HAP-1 (cell line): ENCODE measurements at regions not wholly inside any gene's neighbourhood (a gene's known extent, or its start where the extent isn't known, plus 50 kb on each side); places are given as distances from the start of the nearest gene placed in this dataset.

Experiments
- DNase-seq, 2 experiments: peaks; one replicate each; pipeline ENCODE4 v3.0.0-alpha.2; 2016 to 2020; ENCODE audit warnings: low spot score in 2 of 2
- H3K27me3 ChIP-seq: fragments of 250-450 bp; sonication (Bioruptor Pico); 2 replicates; pipeline ENCODE4 v1.5.1; 2020; ENCODE audit warnings: low read depth, mild to moderate bottlenecking, moderate library complexity
- H3K36me3 ChIP-seq: fragments of 250-450 bp; sonication (Bioruptor Pico); replicated peaks from 2 replicates; pipeline ENCODE4 v1.5.1; 2020; ENCODE audit warnings: mild to moderate bottlenecking
- H3K4me1 ChIP-seq: fragments of 250-450 bp; sonication (Bioruptor Pico); 2 replicates; pipeline ENCODE4 v1.5.1; 2020; ENCODE audit warnings: mild to moderate bottlenecking
- H3K4me3 ChIP-seq: fragments of 250-450 bp; sonication (Bioruptor Pico); 2 replicates; pipeline ENCODE4 v1.5.1; 2020; ENCODE audit warnings: mild to moderate bottlenecking, moderate library complexity
- H3K9me3 ChIP-seq: fragments of 250-450 bp; sonication (Bioruptor Pico); 2 replicates; pipeline ENCODE4 v1.5.1; 2020; ENCODE audit warnings: mild to moderate bottlenecking, moderate library complexity
- in situ Hi-C: fragments of 300-500 bp; cut with MboI; formaldehyde crosslinking; loops from 3 replicates; pipeline ENCODE4 v1.14.3; 2020; ENCODE audit warnings: low sequenced_read_pairs, inconsistent platforms, mixed read lengths

GRCh38 chr9:23552876-23553601, 273.0 kb downstream of the ELAVL2 start:
- in situ Hi-C loops, result no loop called here
- Histone ChIP-seq H3K36me3 (no peaks in the 10 kb centered on the region), H3K27me3 (no peaks in the 10 kb centered on the region), H3K4me1 (no peaks in the 10 kb centered on the region), H3K4me3 (no peak overlapping the region), H3K9me3 (no peaks in the 10 kb centered on the region)
- no peak for DNase-seq

DNA sequence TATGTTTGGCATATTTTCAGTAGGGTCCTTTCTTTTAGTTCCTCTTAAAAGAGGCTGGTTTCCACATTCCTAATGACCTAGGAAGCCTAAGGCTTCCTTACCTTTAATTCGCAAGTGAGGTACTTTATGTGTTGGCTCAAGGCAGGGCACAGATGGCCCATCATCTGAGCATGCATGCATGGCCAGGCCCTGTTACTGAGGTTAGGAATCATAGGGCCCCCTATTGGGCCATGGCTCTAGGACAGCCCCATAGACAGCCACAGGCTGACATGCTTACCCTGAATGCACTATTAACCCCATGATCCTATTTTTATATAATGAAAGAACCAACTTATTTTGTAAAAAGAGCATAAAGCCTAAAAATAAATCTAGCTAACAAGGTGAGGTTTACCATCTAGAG, 271.4 kb downstream of the ELAVL2 start:
- H3K4me1 ChIP-seq, result no peaks in the 10 kb centered on the region
- DNase-seq, result no peak
- in situ Hi-C loops, result no loop called here
- no peak overlapping the region for H3K4me3 ChIP-seq
- no peaks in the 10 kb centered on the region for H3K27me3 ChIP-seq
- no peaks in the 10 kb centered on the region for H3K9me3 ChIP-seq
- no peaks in the 10 kb centered on the region for H3K36me3 ChIP-seq

DNA sequence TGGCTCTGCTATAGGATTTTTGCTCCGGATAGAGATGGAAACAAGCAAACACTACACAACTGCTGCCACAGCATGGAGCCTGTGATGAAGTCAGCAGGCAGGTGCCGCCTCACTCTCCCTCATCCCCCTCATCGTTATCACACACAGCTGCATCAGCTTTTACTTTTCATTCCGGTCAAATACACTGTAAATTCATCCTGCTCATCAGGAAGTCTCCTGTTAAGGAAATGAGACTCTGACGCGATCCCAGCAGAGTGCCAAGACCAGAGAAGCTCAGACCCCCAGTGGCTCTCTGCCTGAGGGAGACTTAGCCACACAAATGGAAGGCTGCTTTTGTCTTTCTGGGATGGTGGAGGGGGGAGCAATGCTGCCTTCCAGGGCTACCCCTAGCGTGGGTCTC, 270.2 kb downstream of the ELAVL2 start:
- Histone ChIP-seq H3K36me3 (no peaks in the 10 kb centered on the region), H3K27me3 (no peaks in the 10 kb centered on the region), H3K4me1 (no peaks in the 10 kb centered on the region), H3K4me3 (no peak overlapping the region), H3K9me3 (no peaks in the 10 kb centered on the region)
- no peak for DNase-seq
- in situ Hi-C loops, result no loop called here

GRCh38 chr9:23556459-23556858, 269.6 kb downstream of the ELAVL2 start:
- Histone ChIP-seq H3K4me3 (no peak overlapping the region), H3K36me3 (no peaks in the 10 kb centered on the region), H3K27me3 (no peaks in the 10 kb centered on the region), H3K4me1 (no peaks in the 10 kb centered on the region), H3K9me3 (no peaks in the 10 kb centered on the region)
- in situ Hi-C loops, result no loop called here
- peak; percentile 15 to 24 for DNase-seq

GRCh38 chr9:23557689-23558088, 268.4 kb downstream of the ELAVL2 start:
- no peaks in the 10 kb centered on the region for H3K27me3 ChIP-seq
- no peak overlapping the region for H3K4me3 ChIP-seq
- in situ Hi-C loops, result no loop called here
- H3K36me3 ChIP-seq, result no peaks in the 10 kb centered on the region
- H3K4me1 ChIP-seq, result no peaks in the 10 kb centered on the region
- H3K9me3 ChIP-seq, result no peaks in the 10 kb centered on the region
- no peak for DNase-seq

- in situ Hi-C loops, result no loop called here
- no peak overlapping the region for H3K4me3 ChIP-seq
- H3K27me3 ChIP-seq, result no peaks in the 10 kb centered on the region
- no peaks in the 10 kb centered on the region for H3K4me1 ChIP-seq
- H3K9me3 ChIP-seq, result no peaks in the 10 kb centered on the region
- no peak for DNase-seq
- H3K36me3 ChIP-seq, result no peaks in the 10 kb centered on the region
Measured at GRCh38 chr9:23559522-23559921, 266.5 kb downstream of the ELAVL2 start.

- Histone ChIP-seq H3K4me1 (no peaks in the 10 kb centered on the region), H3K9me3 (no peaks in the 10 kb centered on the region), H3K27me3 (no peaks in the 10 kb centered on the region), H3K36me3 (no peaks in the 10 kb centered on the region), H3K4me3 (no peak overlapping the region)
- in situ Hi-C loops, result no loop called here
- DNase-seq, result no peak
Measured at GRCh38 chr9:23563517-23563916, 262.5 kb downstream of the ELAVL2 start.

- Histone ChIP-seq H3K4me1 (no peaks in the 10 kb centered on the region), H3K9me3 (no peaks in the 10 kb centered on the region), H3K27me3 (no peaks in the 10 kb centered on the region), H3K4me3 (no peak overlapping the region), H3K36me3 (no peaks in the 10 kb centered on the region)
- DNase-seq, result no peak
- in situ Hi-C loops, result no loop called here
Measured at GRCh38 chr9:23567516-23568165, 258.4 kb downstream of the ELAVL2 start.

GRCh38 chr9:23571414-23572104, 254.5 kb downstream of the ELAVL2 start:
- H3K4me1 ChIP-seq, result no peaks in the 10 kb centered on the region
- no peak overlapping the region for H3K4me3 ChIP-seq
- no peaks in the 10 kb centered on the region for H3K27me3 ChIP-seq
- in situ Hi-C loops, result no loop called here
- peak in 1 of 2 experiments; percentile 23 for DNase-seq
- no peaks in the 10 kb centered on the region for H3K9me3 ChIP-seq
- H3K36me3 ChIP-seq, result no peaks in the 10 kb centered on the region

DNA sequence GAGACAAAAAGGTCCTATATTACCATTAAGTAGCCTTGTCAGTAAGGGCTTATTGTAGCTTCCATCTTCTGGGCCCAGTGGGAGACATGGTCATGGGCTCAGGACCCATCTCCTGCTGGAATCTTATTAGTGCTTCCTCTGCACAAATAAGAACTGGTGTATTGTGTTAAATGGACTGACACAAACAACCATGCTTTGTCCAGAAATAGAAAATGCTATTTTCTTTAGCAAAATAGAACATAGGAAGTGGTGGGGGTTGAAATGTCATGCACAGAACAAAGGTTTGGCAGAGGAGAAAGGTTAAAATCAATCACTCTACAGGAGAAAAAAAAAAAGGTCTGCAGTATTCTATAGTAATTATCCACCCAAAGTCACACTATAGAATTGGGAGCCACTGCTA, 252.2 kb downstream of the ELAVL2 start:
- Histone ChIP-seq H3K4me3 (no peak overlapping the region), H3K36me3 (no peaks in the 10 kb centered on the region), H3K27me3 (no peaks in the 10 kb centered on the region), H3K9me3 (no peaks in the 10 kb centered on the region), H3K4me1 (no peaks in the 10 kb centered on the region)
- in situ Hi-C loops, result no loop called here
- no peak for DNase-seq

DNA sequence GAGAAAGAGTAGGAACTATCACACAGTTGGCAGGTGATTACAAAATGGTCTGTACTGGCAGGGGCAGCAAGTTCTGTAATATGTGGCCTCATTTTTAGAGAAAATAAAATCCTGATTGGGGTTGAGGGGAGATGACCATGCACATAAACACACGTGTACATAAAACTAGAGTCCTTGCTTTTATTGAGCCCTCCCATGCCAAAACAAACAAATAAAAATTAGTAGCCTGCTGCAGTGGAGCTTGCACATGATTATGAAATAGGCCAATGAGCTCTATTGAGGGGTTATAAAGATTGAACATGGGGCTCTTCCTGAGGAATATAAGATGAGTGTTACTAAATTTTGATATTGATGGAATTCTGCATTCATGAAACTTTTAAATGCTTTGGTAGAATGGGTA, 248.4 kb downstream of the ELAVL2 start:
- no peak overlapping the region for H3K4me3 ChIP-seq
- DNase-seq, result no peak
- in situ Hi-C loops, result no loop called here
- no peaks in the 10 kb centered on the region for H3K9me3 ChIP-seq
- no peaks in the 10 kb centered on the region for H3K4me1 ChIP-seq
- no peaks in the 10 kb centered on the region for H3K36me3 ChIP-seq
- H3K27me3 ChIP-seq, result no peaks in the 10 kb centered on the region

- no peaks in the 10 kb centered on the region for H3K4me1 ChIP-seq
- no peaks in the 10 kb centered on the region for H3K27me3 ChIP-seq
- no peaks in the 10 kb centered on the region for H3K9me3 ChIP-seq
- no peak for DNase-seq
- no peaks in the 10 kb centered on the region for H3K36me3 ChIP-seq
- H3K4me3 ChIP-seq, result no peak overlapping the region
- in situ Hi-C loops, result no loop called here
Measured at GRCh38 chr9:23581931-23582330, 244.1 kb downstream of the ELAVL2 start.

- Histone ChIP-seq H3K36me3 (no peaks in the 10 kb centered on the region), H3K4me1 (no peaks in the 10 kb centered on the region), H3K9me3 (no peaks in the 10 kb centered on the region), H3K27me3 (no peaks in the 10 kb centered on the region), H3K4me3 (no peak overlapping the region)
- no peak for DNase-seq
- in situ Hi-C loops, result no loop called here
Measured at GRCh38 chr9:23582836-23583235, 243.2 kb downstream of the ELAVL2 start.

DNA sequence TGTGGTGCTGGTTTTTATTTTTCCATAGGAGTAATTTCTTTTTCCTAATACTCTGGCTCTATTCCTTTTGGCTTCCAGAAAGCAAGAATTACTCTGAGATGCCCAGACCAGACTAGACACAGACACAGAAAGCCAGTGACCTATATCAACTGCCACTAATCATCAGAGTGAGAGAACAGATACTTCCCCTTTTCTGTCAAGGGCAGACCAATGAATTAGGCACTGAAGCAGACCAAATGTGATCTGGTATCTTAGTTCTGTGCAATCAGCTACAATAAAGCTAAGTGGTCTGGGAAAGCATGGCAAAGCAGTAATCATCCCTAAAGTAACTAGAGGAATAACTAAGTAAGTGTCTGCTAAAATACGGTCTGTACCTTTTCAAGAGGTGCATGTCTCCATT, 239.1 kb downstream of the ELAVL2 start:
- Histone ChIP-seq H3K4me1 (no peaks in the 10 kb centered on the region), H3K27me3 (no peaks in the 10 kb centered on the region), H3K36me3 (no peaks in the 10 kb centered on the region), H3K4me3 (no peak overlapping the region), H3K9me3 (no peaks in the 10 kb centered on the region)
- DNase-seq, result no peak
- in situ Hi-C loops, result no loop called here
